LNCAP (cell line): ENCODE measurements at regions not wholly inside any gene's neighbourhood (a gene's known extent, or its start where the extent isn't known, plus 50 kb on each side); places are given as distances from the start of the nearest gene placed in this dataset.

ENCODE experiments used
- CTCF ChIP-seq: fragments of 450-650 bp; IDR thresholded peaks from 2 replicates; pipeline ENCODE4 v1.5.1; 2017; ENCODE audit warnings: mild to moderate bottlenecking

GRCh38 chr1:29576510-29576909 lies 340.2 kb downstream of the PTPRU start:
- TF ChIP-seq CTCF, result no peak

- TF ChIP-seq CTCF, result no peak
Measured at GRCh38 chr1:29575826-29576225, 339.5 kb downstream of the PTPRU start.

GRCh38 chr1:29575277-29575676 lies 339.0 kb downstream of the PTPRU start:
- no peak for TF ChIP-seq CTCF

GRCh38 chr1:29574871-29575270 lies 338.5 kb downstream of the PTPRU start:
- no peak for TF ChIP-seq CTCF

GRCh38 chr1:29569971-29570634 lies 333.8 kb downstream of the PTPRU start:
- TF ChIP-seq CTCF, result no peak

GRCh38 chr1:29567257-29567656 lies 330.9 kb downstream of the PTPRU start:
- TF ChIP-seq CTCF, result no peak

GRCh38 chr1:29565490-29565889 lies 329.2 kb downstream of the PTPRU start:
- no peak for TF ChIP-seq CTCF

- no peak for TF ChIP-seq CTCF
Measured at GRCh38 chr1:29563571-29563970, 327.2 kb downstream of the PTPRU start.
